Activated CD4-positive, CD25-positive, alpha-beta regulatory T cell (primary cell): ENCODE measurements at regions not wholly inside any gene's neighbourhood (a gene's known extent, or its start where the extent isn't known, plus 50 kb on each side); places are given as distances from the start of the nearest gene placed in this dataset.
"Not testable (repeated sequence)": the region's sequence is repeated elsewhere in the genome, so short reads cannot be mapped to it uniquely, and the experiment has no call there.

Source experiments
- DNase-seq, 4 experiments: peaks; one replicate each; lab custom pipeline; 2025; lab: John Stamatoyannopoulos, UW

DNA sequence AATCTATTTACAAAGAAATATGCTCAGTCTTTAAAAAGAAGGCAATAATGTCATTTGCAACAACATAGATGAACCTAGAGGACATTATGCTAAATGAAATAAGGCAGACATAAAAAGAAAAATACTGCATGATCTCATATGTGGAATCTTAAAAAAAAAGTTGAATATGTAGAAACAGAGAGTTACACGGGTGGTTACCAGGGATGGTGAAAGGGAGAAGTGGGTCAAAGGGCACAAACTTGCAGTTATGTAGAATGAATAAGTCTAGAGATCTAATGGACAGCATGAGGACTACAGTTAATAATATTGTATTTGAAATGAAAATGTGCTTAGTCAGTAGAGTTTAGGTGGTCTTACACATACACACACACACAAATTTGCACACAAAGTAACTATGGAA lies 88.2 kb upstream of the CCDC71L start:
- DNase-seq: no peak

- DNase-seq: no peak
Measured at GRCh38 chr7:106750773-106751172, 89.8 kb upstream of the CCDC71L start.

GRCh38 chr7:106752367-106752766 lies 91.4 kb upstream of the CCDC71L start:
- DNase-seq: no peak

DNA sequence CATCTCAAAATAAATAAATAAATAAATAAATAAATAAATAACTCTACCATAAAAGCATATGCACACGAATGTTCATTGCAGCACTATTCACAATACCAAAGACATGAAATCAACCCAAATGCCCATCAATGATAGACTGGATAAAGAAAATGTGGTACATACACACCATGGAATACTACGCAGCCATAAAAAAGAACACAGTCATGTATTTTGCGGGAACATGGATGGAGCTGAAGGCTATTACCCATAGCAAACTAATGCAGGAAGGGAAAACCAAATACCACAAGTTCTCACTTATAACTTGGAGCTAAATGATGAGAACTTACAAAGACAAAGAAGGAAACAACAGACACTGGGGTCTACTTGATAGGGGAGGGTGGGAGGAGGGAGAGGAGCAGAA lies 94.1 kb upstream of the CCDC71L start:
- not testable (repeated sequence) for DNase-seq

- no peak for DNase-seq
Measured at GRCh38 chr7:106755641-106756040, 94.7 kb upstream of the CCDC71L start.

DNA sequence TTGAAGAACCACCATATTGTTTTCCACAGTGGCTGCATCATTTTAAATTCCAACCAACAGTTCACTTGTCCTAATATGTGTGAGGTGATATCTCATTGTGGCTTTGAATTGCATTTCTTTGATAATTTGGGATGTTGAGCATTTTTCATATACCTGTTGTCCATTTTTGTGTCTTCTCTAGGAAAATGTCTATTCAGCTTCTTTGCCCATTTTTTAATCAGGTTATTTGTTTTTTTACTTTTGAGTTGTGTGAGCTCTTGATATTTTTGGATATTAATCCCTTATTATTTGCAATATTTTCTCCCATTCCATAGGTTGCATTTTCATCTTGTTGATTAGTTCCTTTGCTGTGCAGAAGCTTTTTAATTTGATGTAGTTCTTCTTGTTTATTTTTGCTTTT lies 95.1 kb upstream of the CCDC71L start:
- DNase-seq: no peak

DNA sequence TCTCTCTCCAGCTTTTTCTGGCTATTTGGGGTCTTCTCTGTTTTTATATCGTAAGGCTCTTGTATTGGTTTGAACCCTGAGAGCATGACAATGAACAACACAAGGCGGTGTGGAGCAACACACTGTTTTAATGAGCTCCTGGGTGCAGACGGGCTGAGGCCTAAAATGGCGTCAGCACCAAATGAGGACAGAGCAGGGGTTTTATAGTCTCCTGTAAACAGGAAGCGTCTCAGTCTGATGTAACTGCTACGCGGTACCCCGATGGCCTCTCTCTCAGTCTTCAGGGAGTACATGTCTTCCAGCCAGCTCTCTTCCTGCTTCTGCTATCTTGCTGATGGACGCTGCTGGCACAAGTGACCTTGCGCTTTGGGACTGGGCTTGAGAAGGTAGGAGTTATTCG lies 95.9 kb upstream of the CCDC71L start:
- DNase-seq: no peak

GRCh38 chr7:106757846-106758245 lies 96.9 kb upstream of the CCDC71L start:
- no peak for DNase-seq

GRCh38 chr7:106762845-106763244 lies 101.9 kb upstream of the CCDC71L start:
- not testable (repeated sequence) for DNase-seq

DNA sequence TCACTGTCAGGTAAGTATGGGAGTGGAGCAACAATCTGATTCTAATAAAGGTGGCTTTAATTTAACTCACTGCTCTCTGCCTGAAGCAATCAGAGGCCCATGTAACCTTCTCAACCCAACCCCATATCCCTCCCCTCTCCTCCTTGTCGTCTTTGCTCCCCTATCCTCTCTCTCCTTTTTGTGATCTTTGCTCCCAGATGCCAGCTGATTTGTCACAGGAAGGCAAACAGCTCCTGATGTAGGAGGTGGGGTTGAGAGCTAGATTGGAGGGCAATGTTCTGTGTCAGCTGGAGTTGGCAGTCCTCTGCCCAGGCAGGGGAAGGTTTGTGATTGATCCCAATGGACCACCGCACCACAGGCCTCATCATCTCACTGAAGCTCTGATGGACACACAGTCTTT lies 101.4 kb upstream of the PIK3CG start:
- no peak for DNase-seq

DNA sequence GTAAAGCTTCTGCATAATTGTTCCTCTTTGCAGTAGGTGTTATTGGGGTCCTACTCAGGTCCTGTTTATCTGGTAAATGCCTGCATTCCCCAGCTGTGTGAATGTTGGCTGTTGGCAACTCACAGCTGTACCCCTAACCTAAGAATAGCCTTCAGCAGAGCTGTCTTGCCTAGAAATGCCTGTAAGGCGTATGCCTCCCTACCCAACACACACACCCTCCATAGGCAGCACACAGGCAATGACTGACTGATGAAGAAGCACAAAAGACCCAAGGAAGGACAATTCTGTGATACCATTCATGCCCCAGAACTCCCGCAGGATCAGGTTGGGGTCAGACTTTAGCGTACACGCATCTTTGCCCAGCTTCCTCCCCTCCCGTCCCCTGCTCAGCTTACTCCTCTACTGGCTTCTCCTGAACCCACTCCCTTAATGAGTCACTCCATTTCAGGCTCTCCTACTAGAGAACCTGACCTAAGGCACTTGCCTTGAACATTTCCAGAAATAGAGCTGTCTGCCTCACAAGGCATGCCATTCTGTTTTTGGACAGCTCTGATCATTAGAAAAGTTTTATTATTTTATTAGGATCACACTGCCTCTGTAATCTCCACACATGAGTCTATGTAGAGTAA lies 99.2 kb upstream of the PIK3CG start:
- no peak for DNase-seq

DNA sequence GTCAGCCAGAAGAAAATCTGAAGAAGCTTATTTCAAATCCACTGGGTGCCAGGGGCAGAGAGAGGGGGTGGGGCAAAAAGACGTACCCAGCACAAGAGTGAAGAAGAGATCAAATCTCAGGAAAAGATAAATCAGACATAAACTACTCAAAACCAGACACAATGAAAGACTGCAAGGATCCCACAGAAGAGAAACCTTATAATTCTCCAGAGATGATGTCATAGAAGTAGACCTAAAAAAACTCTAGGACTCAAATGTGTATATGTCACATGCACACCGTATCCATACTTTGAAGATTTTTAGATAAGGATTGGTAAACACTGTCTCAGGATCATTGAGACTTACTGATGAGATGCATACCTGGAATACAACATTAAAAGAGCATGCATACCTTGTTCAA lies 98.5 kb upstream of the PIK3CG start:
- no peak for DNase-seq

GRCh38 chr7:106767078-106767477 lies 98.0 kb upstream of the PIK3CG start:
- DNase-seq: no peak

- DNase-seq: no peak
Measured at GRCh38 chr7:106767498-106768323, 97.4 kb upstream of the PIK3CG start.

- no peak for DNase-seq
Measured at GRCh38 chr7:106768324-106768751, 96.7 kb upstream of the PIK3CG start.

DNA sequence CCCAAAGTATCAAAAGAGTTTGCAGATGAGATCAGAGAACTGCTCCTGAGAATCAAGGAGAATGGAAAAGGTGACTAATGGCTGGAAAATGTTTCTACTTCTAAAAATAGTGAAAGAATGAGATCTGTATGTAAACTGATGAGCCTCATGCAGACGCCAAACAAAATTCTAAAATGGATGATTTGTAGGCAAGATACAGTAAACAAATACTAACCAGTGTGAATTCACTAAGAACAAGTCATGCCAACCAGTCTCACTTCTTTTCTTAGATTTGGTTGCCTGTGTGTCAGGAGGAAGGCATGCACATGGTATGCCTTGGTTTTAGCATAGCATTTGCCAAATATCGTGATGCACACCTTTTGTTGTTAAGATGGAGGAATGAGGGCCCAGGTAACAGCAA lies 94.9 kb upstream of the PIK3CG start:
- DNase-seq: no peak

DNA sequence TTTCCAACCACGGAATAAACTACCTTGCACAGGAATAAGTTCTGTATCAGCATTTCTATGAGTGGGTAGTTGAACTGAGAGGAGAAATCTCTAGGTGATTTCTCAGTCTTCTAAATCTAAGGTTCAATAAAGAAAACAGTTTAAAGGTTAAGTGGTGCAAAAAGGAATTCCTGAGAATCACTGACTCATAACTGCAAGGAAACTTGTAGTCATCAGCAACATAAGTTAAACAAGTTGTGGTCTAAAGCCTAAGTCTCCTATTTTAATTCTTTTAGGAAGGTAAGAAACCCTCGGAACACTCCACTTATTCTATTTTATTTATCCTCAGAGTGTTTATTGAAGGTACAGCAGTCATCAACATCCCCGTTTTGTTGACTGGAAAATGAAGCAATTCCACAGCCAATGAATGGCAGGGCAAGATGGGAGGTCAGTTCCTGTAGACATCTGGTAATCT lies 92.4 kb upstream of the PIK3CG start:
- no peak for DNase-seq

DNA sequence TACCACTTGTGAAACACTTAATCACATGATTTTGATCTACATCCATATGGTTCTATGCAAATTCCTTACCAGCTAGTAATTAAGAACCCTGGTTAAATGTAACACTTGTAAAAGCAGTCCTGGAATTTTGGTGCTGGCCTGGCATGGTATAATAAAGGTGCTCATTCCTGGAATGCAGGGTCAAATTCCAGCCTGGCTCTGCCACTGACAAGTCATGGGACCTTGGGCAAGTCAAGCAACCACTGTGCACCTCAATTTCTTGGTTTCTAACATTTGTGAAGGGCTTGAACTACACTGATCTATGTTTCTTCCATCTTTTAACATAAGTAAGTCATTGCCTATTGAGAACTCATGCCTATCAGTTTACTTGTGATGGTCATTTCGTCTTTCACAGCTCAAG lies 91.9 kb upstream of the PIK3CG start:
- DNase-seq: no peak

DNA sequence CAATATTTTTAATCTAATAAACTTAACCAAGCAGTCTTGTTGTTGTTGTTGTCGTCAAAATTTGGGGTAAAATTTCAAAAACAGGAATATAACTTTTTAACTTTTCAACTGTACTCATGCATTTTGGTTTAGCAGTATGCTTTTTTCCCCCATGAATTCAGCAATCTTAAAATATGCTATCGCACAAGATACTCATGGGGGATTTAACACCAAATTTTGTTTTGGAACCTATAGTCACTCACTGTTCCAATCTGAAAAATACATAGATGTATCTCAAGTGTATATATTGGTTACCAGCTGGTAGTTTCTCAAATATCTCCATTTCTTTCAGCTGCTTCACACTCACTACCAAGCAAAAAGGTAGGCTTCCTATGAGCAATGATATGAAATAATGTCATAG lies 91.4 kb upstream of the PIK3CG start:
- DNase-seq: no peak

- DNase-seq: no peak
Measured at GRCh38 chr7:106774213-106774767, 90.8 kb upstream of the PIK3CG start.

DNA sequence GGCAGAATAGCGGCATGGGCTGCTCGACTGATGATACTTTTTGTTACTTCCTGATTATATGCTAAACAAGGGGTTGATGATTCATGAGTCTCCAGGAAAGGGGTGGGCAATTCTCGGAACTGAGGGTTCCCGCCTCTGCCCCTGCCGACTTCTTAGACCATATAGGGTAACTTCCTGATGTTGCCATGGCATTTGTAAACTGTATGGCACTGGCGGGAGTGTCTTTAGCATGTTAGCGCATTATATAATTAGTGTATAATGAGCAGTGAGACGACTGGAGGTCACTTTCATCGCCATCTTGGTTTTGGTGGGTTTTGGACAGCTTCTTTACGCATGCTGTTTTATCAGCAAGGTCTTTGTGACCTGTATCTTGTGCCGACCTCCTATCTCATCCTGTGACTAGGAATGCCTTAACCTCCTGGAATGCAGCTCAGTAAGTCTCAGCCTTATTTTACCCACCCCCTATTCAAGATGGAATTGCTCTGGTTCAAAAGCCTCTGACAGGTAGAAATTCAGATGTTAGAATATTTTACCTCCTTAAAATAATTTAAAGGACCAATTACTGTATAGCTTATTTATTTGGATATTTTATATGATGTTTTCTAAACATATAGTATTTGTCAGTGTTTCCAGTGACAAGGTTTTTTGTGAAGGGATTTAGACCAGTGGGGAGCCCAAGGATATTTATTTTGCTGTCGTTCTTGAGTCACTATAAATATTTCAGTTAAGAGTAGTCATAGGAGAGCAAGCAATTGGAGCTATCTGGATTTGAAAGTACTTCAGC lies 90.1 kb upstream of the PIK3CG start:
- DNase-seq: no peak

GRCh38 chr7:106775552-106775936 lies 89.5 kb upstream of the PIK3CG start:
- DNase-seq: no peak
